ENCODE measurements at regions not wholly inside any gene's neighbourhood (a gene's known extent, or its start where the extent isn't known, plus 50 kb on each side); places are given as distances from the start of the nearest gene placed in this dataset.

DNA sequence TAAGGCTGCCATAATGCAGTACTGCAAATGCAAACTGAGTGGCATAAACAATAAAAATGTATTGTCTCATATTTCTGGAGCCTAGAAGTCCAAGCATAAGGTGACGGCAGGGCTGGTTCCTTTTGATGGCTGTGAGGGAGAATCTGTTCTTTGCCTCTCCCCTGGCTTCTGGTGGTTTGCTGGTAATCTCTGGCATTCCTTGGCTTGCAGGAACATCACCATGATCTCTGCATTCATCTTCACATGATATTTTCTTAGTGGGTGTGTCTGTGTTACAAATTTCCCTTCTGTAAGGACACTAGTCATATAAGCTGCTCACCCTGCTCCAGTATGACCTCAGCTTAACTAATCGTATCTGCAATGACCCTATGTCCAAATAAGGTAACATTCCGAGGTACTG, 1104.2 kb upstream of the CITED2 start:
- TF ChIP-seq, protein P1, sequence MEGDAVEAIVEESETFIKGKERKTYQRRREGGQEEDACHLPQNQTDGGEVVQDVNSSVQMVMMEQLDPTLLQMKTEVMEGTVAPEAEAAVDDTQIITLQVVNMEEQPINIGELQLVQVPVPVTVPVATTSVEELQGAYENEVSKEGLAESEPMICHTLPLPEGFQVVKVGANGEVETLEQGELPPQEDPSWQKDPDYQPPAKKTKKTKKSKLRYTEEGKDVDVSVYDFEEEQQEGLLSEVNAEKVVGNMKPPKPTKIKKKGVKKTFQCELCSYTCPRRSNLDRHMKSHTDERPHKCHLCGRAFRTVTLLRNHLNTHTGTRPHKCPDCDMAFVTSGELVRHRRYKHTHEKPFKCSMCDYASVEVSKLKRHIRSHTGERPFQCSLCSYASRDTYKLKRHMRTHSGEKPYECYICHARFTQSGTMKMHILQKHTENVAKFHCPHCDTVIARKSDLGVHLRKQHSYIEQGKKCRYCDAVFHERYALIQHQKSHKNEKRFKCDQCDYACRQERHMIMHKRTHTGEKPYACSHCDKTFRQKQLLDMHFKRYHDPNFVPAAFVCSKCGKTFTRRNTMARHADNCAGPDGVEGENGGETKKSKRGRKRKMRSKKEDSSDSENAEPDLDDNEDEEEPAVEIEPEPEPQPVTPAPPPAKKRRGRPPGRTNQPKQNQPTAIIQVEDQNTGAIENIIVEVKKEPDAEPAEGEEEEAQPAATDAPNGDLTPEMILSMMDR (IDR thresholded peaks at IDR 0.05; ENCODE audit: low read depth, low read length): no peak
- no peak for TF ChIP-seq POLR2A (IDR thresholded peaks at IDR 0.05; ENCODE audit: extremely low read depth, insufficient read length)
- TF ChIP-seq, protein P2, sequence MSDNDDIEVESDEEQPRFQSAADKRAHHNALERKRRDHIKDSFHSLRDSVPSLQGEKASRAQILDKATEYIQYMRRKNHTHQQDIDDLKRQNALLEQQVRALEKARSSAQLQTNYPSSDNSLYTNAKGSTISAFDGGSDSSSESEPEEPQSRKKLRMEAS (IDR thresholded peaks at IDR 0.05; ENCODE audit: low read depth, low read length): no peak
